BLaER1 treated with 17β-estradiol and CSF1 and Interleukin-3, amounts not matched to agents 10 nM and 100 nM (cell line): ENCODE measurements at regions not wholly inside any gene's neighbourhood (a gene's known extent, or its start where the extent isn't known, plus 50 kb on each side); places are given as distances from the start of the nearest gene placed in this dataset.
"Not testable (repeated sequence)": the region's sequence is repeated elsewhere in the genome, so short reads cannot be mapped to it uniquely, and the experiment has no call there.

Experiments used
- H3K27ac ChIP-seq, 11 experiments: shearing (Covaris generic); formaldehyde crosslinking; 2 replicates each; pipeline ENCODE4 v1.8.1; 2022
- H3K27me3 ChIP-seq, 11 experiments: shearing (Covaris generic); formaldehyde crosslinking; 2 replicates each; pipeline ENCODE4 v1.8.1; 2022
- H3K36me3 ChIP-seq, 11 experiments: shearing (Covaris generic); formaldehyde crosslinking; 2 replicates each; pipeline ENCODE4 v1.8.1; 2022
- H3K4me1 ChIP-seq, 10 experiments: shearing (Covaris generic); formaldehyde crosslinking; 2 replicates each; pipeline ENCODE4 v1.8.1; 2022
- H3K4me2 ChIP-seq, 11 experiments: shearing (Covaris generic); formaldehyde crosslinking; 2 replicates each; pipeline ENCODE4 v1.8.1; 2022
- H3K4me3 ChIP-seq, 10 experiments: shearing (Covaris generic); formaldehyde crosslinking; 2 replicates each; pipeline ENCODE4 v1.8.1; 2022
- H3K9ac ChIP-seq, 11 experiments: shearing (Covaris generic); formaldehyde crosslinking; 2 replicates each; pipeline ENCODE4 v1.8.1; 2022
- H3K9me3 ChIP-seq, 11 experiments: shearing (Covaris generic); formaldehyde crosslinking; replicated peaks in 1 of 11; 2 replicates each; pipeline ENCODE4 v1.8.1; 2022
- H4K20me1 ChIP-seq, 11 experiments: shearing (Covaris generic); formaldehyde crosslinking; 2 replicates each; pipeline ENCODE4 v1.8.1; 2022
- Cebpa-rat ChIP-seq, 11 experiments: shearing (Covaris generic); IDR thresholded peaks; 2 replicates each; pipeline ENCODE4 v1.8.1; 2022

GRCh38 chr3:15875016-15875689, 77.4 kb upstream of the ANKRD28 start:
- peaks cover 6 to 26% (median 18%) of the 10 kb centered on the region in 11 experiments for H3K9me3 ChIP-seq
- H3K27ac ChIP-seq = no peak overlapping the region
- H3K9ac ChIP-seq = no peak overlapping the region
- no peaks in the 10 kb centered on the region for H3K4me1 ChIP-seq
- TF ChIP-seq Cebpa-rat (IDR thresholded peaks at IDR 0.05) = no peak
- H3K27me3 ChIP-seq = no peaks in the 10 kb centered on the region
- no peaks in the 10 kb centered on the region for H4K20me1 ChIP-seq
- H3K4me3 ChIP-seq = no peak overlapping the region
- H3K4me2 ChIP-seq = no peak overlapping the region
- H3K36me3 ChIP-seq = peaks cover 0 to 27% (median 18%) of the 10 kb centered on the region in 11 experiments; a peak in 16 of 22 replicates

- H3K4me2 ChIP-seq = no peak overlapping the region
- no peaks in the 10 kb centered on the region for H3K4me1 ChIP-seq
- no peaks in the 10 kb centered on the region for H4K20me1 ChIP-seq
- peaks cover 0 to 27% (median 18%) of the 10 kb centered on the region in 11 experiments; a peak in 16 of 22 replicates for H3K36me3 ChIP-seq
- no peaks in the 10 kb centered on the region for H3K27me3 ChIP-seq
- peaks cover 6 to 26% (median 18%) of the 10 kb centered on the region in 11 experiments for H3K9me3 ChIP-seq
- no peak overlapping the region for H3K27ac ChIP-seq
- no peak overlapping the region for H3K4me3 ChIP-seq
- no peak overlapping the region for H3K9ac ChIP-seq
- no peak for TF ChIP-seq Cebpa-rat (IDR thresholded peaks at IDR 0.05)
These were observed 78.9 kb upstream of the ANKRD28 start for GRCh38 chr3:15876669-15877068.

- Histone ChIP-seq H3K4me2 (no peak overlapping the region), H3K9ac (no peak overlapping the region), H3K27ac (no peak overlapping the region), H3K4me1 (no peaks in the 10 kb centered on the region), H4K20me1 (no peaks in the 10 kb centered on the region), H3K9me3 (peaks cover 6 to 26% (median 18%) of the 10 kb centered on the region in 11 experiments), H3K36me3 (peaks cover 0 to 27% (median 18%) of the 10 kb centered on the region in 11 experiments; a peak in 16 of 22 replicates), H3K4me3 (no peak overlapping the region), H3K27me3 (no peaks in the 10 kb centered on the region)
- no peak for TF ChIP-seq Cebpa-rat (IDR thresholded peaks at IDR 0.05)
These were observed 80.0 kb upstream of the ANKRD28 start for GRCh38 chr3:15877813-15878212.

GRCh38 chr3:15879787-15880186, 82.0 kb upstream of the ANKRD28 start:
- H3K27ac ChIP-seq, H3K4me1 ChIP-seq: not testable (repeated sequence)

GRCh38 chr3:15882577-15882976, 84.8 kb upstream of the ANKRD28 start:
- Histone ChIP-seq H3K4me2 (no peak overlapping the region), H3K27ac (no peak overlapping the region), H3K4me1 (no peaks in the 10 kb centered on the region), H3K27me3 (no peaks in the 10 kb centered on the region), H3K4me3 (no peak overlapping the region), H4K20me1 (no peaks in the 10 kb centered on the region), H3K9me3 (peaks cover 16 to 37% (median 26%) of the 10 kb centered on the region in 11 experiments; a peak in 21 of 22 replicates), H3K9ac (no peak overlapping the region), H3K36me3 (peaks cover 0 to 20% (median 17%) of the 10 kb centered on the region in 11 experiments; a peak in 16 of 22 replicates)
- TF ChIP-seq Cebpa-rat (IDR thresholded peaks at IDR 0.05) = no peak

More at GRCh38 chr3:15879787-15880186, 82.0 kb upstream of the ANKRD28 start:
- Histone ChIP-seq H3K36me3 (peaks cover 0 to 27% (median 18%) of the 10 kb centered on the region in 11 experiments; a peak in 16 of 22 replicates), H3K9me3 (peaks cover 6 to 26% (median 18%) of the 10 kb centered on the region in 11 experiments)
- H3K9ac ChIP-seq, H3K27me3 ChIP-seq, H4K20me1 ChIP-seq, H3K4me3 ChIP-seq, H3K4me2 ChIP-seq: not testable (repeated sequence)

- H3K4me3 ChIP-seq = no peak overlapping the region
- peaks cover 0 to 5% (median 2%) of the 10 kb centered on the region in 11 experiments; a peak in 11 of 22 replicates for H3K36me3 ChIP-seq
- peaks cover 5 to 23% (median 16%) of the 10 kb centered on the region in 11 experiments; a peak in 20 of 22 replicates for H3K9me3 ChIP-seq
- no peaks in the 10 kb centered on the region for H4K20me1 ChIP-seq
- H3K27ac ChIP-seq = no peak overlapping the region
- H3K4me1 ChIP-seq = no peaks in the 10 kb centered on the region
- no peak overlapping the region for H3K4me2 ChIP-seq
- H3K9ac ChIP-seq = no peak overlapping the region
- H3K27me3 ChIP-seq = no peaks in the 10 kb centered on the region
- no peak for TF ChIP-seq Cebpa-rat (IDR thresholded peaks at IDR 0.05)
These were observed 86.4 kb upstream of the ANKRD28 start for GRCh38 chr3:15884132-15884531.

- H3K4me3 ChIP-seq = no peak overlapping the region
- peaks cover 5 to 24% (median 18%) of the 10 kb centered on the region in 11 experiments; a peak in 20 of 22 replicates for H3K9me3 ChIP-seq
- no peak overlapping the region for H3K27ac ChIP-seq
- no peaks in the 10 kb centered on the region for H3K4me1 ChIP-seq
- no peaks in the 10 kb centered on the region for H3K27me3 ChIP-seq
- TF ChIP-seq Cebpa-rat (IDR thresholded peaks at IDR 0.05) = no peak
- H3K36me3 ChIP-seq = no peaks in the 10 kb centered on the region
- H4K20me1 ChIP-seq = no peaks in the 10 kb centered on the region
- H3K9ac ChIP-seq = no peak overlapping the region
- no peak overlapping the region for H3K4me2 ChIP-seq
These were observed 88.7 kb upstream of the ANKRD28 start for GRCh38 chr3:15886521-15886920.

- Histone ChIP-seq H3K36me3 (no peaks in the 10 kb centered on the region), H4K20me1 (no peaks in the 10 kb centered on the region), H3K9me3 (peaks cover 5 to 24% (median 18%) of the 10 kb centered on the region in 11 experiments; a peak in 20 of 22 replicates), H3K4me1 (peaks cover 0 to 2% (median 0%) of the 10 kb centered on the region in 10 experiments; a peak in 4 of 20 replicates), H3K27ac (no peak overlapping the region), H3K27me3 (no peaks in the 10 kb centered on the region), H3K9ac (no peak overlapping the region), H3K4me3 (no peak overlapping the region), H3K4me2 (no peak overlapping the region)
- TF ChIP-seq Cebpa-rat (IDR thresholded peaks at IDR 0.05) = no peak
These were observed 89.5 kb upstream of the ANKRD28 start for GRCh38 chr3:15887261-15887660.

- no peak for TF ChIP-seq Cebpa-rat (IDR thresholded peaks at IDR 0.05)
- no peaks in the 10 kb centered on the region for H3K36me3 ChIP-seq
- no peak overlapping the region for H3K4me3 ChIP-seq
- H3K9me3 ChIP-seq = peaks cover 5 to 24% (median 18%) of the 10 kb centered on the region in 11 experiments; a peak in 20 of 22 replicates
- H3K4me2 ChIP-seq = no peak overlapping the region
- H3K27me3 ChIP-seq = no peaks in the 10 kb centered on the region
- no peaks in the 10 kb centered on the region for H4K20me1 ChIP-seq
- H3K4me1 ChIP-seq = peaks cover 0 to 6% (median 0%) of the 10 kb centered on the region in 10 experiments; a peak in 4 of 20 replicates
- H3K9ac ChIP-seq = no peak overlapping the region
- no peak overlapping the region for H3K27ac ChIP-seq
These were observed 92.2 kb upstream of the ANKRD28 start for GRCh38 chr3:15889936-15890335.
